Esophagus squamous epithelium (tissue), 5 donors: ENCODE measurements at regions not wholly inside any gene's neighbourhood (a gene's known extent, or its start where the extent isn't known, plus 50 kb on each side); places are given as distances from the start of the nearest gene placed in this dataset.

Experiments
- DNase-seq: peaks from one replicate; lab custom pipeline; 2025; lab: John Stamatoyannopoulos, UW
- H3K27ac ChIP-seq, 4 donors: fragments of 200-600 bp; sonication (generic); one replicate each; pipeline ENCODE4 v1.5.1; 2016 to 2019; ENCODE audit warnings: mild to moderate bottlenecking in 1 of 4
- H3K27me3 ChIP-seq, 4 donors: fragments of 200-600 bp; sonication (generic); 1 replicate in 3 of 4; 2 replicates in 1 of 4; pipeline versions ENCODE4 v1.5.1 to v1.6.0; 2017 to 2021; ENCODE audit warnings: antibody characterized with exemption in 1 of 4
- H3K36me3 ChIP-seq, 3 donors: fragments of 200-600 bp; sonication (generic); one replicate each; pipeline ENCODE4 v1.5.1; 2016 to 2019
- H3K4me1 ChIP-seq, 3 donors: fragments of 200-600 bp; sonication (generic); one replicate each; pipeline ENCODE4 v1.5.1; 2017 to 2019
- H3K4me3 ChIP-seq, 4 donors: fragments of 200-600 bp; sonication (generic); 1 replicate in 3 of 4; 2 replicates in 1 of 4; pipeline ENCODE4 v1.5.1; 2016 to 2019; ENCODE audit warnings: mild to moderate bottlenecking in 2 of 4, moderate library complexity in 1 of 4
- H3K9me3 ChIP-seq, 3 donors: fragments of 200-600 bp; sonication (generic); one replicate each; pipeline ENCODE4 v1.5.1; 2016 to 2019
- POLR2A ChIP-seq, 4 donors: fragments of 450-650 bp; IDR thresholded peaks; one replicate each; pipeline ENCODE4 v1.6.1; 2017; ENCODE audit warnings: antibody characterized with exemption in 4 of 4, mild to moderate bottlenecking in 4 of 4, moderate library complexity in 3 of 4
- WGBS, 2 donors: methylation state at CpG; one replicate each; pipeline ENCODE4 v1.1.5; 2018; 5-methylcytosine and 5-hydroxymethylcytosine counted together
- intact Hi-C: fragments of 100-400 bp; cut with DNase I; formaldehyde crosslinking; loops from one replicate; pipeline ENCODE4 v1.15.0; 2022
- TF ChIP-seq, protein P1 (sequence below), 6 experiments: fragments of 450-650 bp in 4 of 6; fragments of 200-600 bp in 2 of 6; sonication (generic) in 2 of 6; IDR thresholded peaks; one replicate each; pipeline ENCODE4 v1.5.1; 2016 to 2019; ENCODE audit warnings: antibody characterized with exemption in 6 of 6, mild to moderate bottlenecking in 4 of 6, moderate library complexity in 4 of 6
- donor health status: DM: yes; HTN: yes; CAD: no.

DNA sequence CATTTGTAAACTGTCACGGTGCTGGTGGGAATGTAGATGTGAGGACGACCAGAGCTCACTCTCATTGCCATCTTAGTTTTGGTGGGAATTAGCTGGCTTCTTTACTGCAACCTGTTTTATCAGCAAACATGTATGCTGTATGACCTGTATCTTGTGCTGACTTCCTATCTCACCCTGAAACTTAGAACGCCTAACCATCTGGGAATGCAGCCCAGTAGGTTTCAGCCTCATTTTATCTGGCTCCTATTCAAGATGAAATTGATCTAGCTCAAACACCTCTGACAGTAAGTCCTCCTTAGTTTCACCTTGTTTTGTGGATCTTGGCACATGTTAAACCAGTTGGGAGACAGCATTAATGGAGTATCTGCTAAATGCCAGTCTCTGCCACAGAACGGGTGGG is 174.6 kb downstream of the HLX start:
- 54 to 61% methylated on average over 3 to 4 of the region's 4 CpGs for WGBS, 2 donors
- no peak overlapping the region for H3K27ac ChIP-seq
- H3K4me1 ChIP-seq, result no peaks in the 10 kb centered on the region
- H3K27me3 ChIP-seq, result no peaks in the 10 kb centered on the region
- no peak for DNase-seq
- TF ChIP-seq, protein P1, sequence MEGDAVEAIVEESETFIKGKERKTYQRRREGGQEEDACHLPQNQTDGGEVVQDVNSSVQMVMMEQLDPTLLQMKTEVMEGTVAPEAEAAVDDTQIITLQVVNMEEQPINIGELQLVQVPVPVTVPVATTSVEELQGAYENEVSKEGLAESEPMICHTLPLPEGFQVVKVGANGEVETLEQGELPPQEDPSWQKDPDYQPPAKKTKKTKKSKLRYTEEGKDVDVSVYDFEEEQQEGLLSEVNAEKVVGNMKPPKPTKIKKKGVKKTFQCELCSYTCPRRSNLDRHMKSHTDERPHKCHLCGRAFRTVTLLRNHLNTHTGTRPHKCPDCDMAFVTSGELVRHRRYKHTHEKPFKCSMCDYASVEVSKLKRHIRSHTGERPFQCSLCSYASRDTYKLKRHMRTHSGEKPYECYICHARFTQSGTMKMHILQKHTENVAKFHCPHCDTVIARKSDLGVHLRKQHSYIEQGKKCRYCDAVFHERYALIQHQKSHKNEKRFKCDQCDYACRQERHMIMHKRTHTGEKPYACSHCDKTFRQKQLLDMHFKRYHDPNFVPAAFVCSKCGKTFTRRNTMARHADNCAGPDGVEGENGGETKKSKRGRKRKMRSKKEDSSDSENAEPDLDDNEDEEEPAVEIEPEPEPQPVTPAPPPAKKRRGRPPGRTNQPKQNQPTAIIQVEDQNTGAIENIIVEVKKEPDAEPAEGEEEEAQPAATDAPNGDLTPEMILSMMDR (IDR thresholded peaks at IDR 0.05), result no peak
- TF ChIP-seq POLR2A (IDR thresholded peaks at IDR 0.05), result no peak
- H3K36me3 ChIP-seq, result no peaks in the 10 kb centered on the region
- intact Hi-C loops, result no loop called here
- no peaks in the 10 kb centered on the region for H3K9me3 ChIP-seq
- H3K4me3 ChIP-seq, result no peak overlapping the region

DNA sequence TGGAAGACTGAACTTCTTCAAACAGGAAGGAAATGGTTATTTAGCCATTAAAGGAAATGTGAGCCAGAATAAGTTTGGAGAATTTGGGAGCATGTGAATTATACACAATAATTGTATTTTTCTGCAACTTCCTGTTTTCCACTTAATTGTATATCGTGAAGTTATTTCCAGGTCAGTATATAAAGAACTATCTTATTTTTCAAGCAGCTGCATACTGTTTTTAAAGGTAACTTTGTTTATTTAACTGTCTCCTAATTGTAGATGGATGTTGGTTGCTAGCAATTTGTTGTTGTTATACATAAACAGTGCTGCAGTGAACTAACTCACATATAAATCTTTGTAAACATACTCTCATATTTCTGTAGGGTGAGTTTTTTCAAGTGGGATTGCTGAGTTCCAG is 180.3 kb downstream of the HLX start:
- no peak for DNase-seq
- Histone ChIP-seq H3K4me3 (no peak overlapping the region), H3K27me3 (no peaks in the 10 kb centered on the region), H3K36me3 (no peaks in the 10 kb centered on the region), H3K9me3 (no peaks in the 10 kb centered on the region), H3K27ac (no peak overlapping the region), H3K4me1 (no peaks in the 10 kb centered on the region)
- intact Hi-C loops, result no loop called here
- no peak for TF ChIP-seq POLR2A (IDR thresholded peaks at IDR 0.05)
- TF ChIP-seq, protein P1 (IDR thresholded peaks at IDR 0.05), result no peak
- 55 to 65% methylated on average over 1 of the region's 1 CpG for WGBS, 2 donors

DNA sequence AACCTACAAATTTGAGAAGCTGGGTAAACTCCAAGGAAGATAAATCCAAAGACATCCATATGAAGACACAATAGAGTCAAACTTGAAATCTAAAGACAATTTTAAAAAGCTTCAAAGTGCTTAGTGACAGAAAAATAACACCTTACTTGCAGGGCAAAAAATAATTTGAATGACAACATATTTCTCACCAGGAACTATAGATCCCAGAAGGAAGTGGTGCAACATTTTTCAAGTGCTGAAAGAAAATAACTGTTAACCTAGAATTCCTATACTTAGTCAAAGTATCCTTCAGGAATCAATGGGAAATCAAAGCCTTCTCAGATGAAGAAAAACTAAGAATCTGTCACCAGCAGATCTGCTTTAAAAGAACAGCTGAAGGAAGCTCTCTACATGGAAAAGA is 184.4 kb downstream of the HLX start:
- Histone ChIP-seq H3K27ac (no peak overlapping the region), H3K9me3 (no peaks in the 10 kb centered on the region), H3K4me3 (no peak overlapping the region), H3K27me3 (no peaks in the 10 kb centered on the region), H3K4me1 (no peaks in the 10 kb centered on the region), H3K36me3 (no peaks in the 10 kb centered on the region)
- no peak for DNase-seq
- intact Hi-C loops, result no loop called here
- TF ChIP-seq, protein P1 (IDR thresholded peaks at IDR 0.05), result no peak
- no peak for TF ChIP-seq POLR2A (IDR thresholded peaks at IDR 0.05)

DNA sequence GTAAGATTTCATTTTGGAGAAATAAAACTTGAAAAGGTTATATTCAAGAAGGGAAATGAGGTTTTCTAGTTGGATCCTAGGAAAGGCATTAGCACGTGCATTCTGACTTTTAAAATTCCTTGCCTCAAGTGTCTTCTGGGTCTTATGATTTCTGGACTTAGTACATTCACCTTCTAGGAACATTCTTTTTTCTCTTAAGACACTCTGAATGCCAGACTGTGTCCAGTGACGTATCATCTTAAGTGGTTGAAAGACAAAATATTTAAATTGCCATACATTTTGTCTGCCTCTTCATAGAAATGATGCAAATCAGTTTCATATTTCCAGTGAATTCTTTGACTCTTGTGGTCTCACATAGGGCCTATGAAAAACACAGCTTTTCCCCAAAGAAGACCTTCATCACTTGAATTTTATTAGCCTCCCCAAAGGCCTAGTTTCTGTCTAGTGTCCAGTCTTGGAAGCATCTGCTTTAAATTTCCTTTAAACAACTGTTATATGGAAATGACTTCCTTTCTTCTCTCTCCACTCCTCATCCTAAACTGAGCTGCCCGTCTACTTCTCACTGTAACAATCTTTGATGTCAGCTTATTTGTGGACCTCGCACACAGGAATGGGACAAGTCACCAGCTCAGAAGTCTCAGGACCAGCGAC is 187.2 kb downstream of the HLX start:
- Histone ChIP-seq H3K4me1 (no peaks in the 10 kb centered on the region), H3K9me3 (no peaks in the 10 kb centered on the region), H3K27me3 (no peaks in the 10 kb centered on the region), H3K36me3 (no peaks in the 10 kb centered on the region), H3K27ac (no peak overlapping the region), H3K4me3 (no peak overlapping the region)
- WGBS, 2 donors, result 76 to 80% methylated on average over 5 of the region's 5 CpGs
- DNase-seq, result no peak
- TF ChIP-seq, protein P1 (IDR thresholded peaks at IDR 0.05), result no peak
- no peak for TF ChIP-seq POLR2A (IDR thresholded peaks at IDR 0.05)
- intact Hi-C loops, result no loop called here

DNA sequence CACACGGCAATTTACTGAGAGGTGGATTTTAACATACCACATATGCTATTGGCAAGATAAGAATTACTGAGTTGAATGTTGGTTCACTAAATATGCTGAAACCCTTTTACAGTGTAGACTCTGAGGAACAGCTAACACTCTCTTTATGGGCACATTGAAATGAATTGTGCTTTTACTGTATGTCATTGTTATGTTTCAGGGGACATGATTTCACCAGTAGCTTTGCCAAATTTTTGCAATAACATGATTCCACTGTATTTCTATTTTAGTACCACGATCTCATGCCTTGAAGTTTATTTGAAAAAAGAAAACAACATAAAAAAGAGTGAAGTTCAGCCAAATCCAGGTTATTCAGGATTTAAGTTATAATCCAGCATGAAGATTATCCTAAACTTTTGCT is 188.5 kb downstream of the HLX start:
- Histone ChIP-seq H3K36me3 (no peaks in the 10 kb centered on the region), H3K4me1 (no peaks in the 10 kb centered on the region), H3K27ac (no peak overlapping the region), H3K9me3 (no peaks in the 10 kb centered on the region), H3K27me3 (no peaks in the 10 kb centered on the region), H3K4me3 (no peak overlapping the region)
- WGBS, 2 donors, result 60 to 62% methylated on average over 2 of the region's 2 CpGs
- intact Hi-C loops, result no loop called here
- no peak for DNase-seq
- TF ChIP-seq, protein P1 (IDR thresholded peaks at IDR 0.05), result no peak
- TF ChIP-seq POLR2A (IDR thresholded peaks at IDR 0.05), result no peak
